GM19455 (cell line): ENCODE measurements at regions not wholly inside any gene's neighbourhood (a gene's known extent, or its start where the extent isn't known, plus 50 kb on each side); places are given as distances from the start of the nearest gene placed in this dataset.
A peak's percentile ranks its signal among the peaks of the same experiment; 100 is the strongest.

Experiments used
- ATAC-seq: cut with Tn5 transposase; IDR thresholded peaks from one replicate; pipeline ENCODE4 v1.9.1; 2021; ENCODE audit not compliant: unreplicated experiment

DNA sequence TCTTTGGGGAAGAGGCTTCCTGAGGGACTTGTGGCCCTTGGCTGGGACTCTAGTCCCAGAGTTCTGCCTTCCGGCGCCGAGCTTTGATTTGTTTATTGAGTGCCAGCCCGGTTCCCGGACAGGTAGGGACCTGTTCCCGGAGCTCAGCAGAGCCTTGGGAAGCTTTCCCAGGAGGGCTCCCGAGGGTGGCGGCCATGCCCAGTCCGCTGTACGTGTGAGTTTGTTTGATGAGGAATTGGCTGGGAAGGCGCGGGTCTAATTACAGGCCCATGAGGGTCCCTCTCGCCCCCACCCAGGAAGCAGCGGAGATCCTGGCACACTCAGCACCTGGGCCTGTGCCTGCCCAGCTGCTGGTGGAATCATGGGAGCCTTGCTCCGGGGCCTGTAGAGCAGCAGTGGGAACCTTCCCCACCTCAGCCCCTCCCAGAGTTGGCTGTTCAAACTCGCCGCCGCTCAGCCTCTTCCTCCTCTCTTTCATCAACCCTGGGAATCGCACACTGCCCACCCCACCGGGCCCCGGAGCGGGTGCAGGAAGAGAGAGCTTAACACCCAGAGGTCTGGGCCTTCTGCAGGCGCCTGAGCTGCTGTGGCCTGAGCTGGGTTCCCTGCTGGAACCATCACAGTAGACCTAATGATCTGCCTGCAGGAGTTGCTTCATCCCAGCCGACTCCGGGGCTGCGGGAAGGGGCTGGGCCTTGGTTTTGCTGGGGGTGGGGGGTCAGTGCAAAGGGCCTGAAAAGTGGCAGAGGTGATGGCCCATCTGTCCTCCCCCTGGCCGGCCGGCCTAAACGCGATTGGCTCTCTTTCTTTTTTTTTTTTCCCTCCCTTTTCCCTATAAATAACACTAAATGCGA is 313.7 kb downstream of the SEC14L1 start:
- no peak for ATAC-seq

DNA sequence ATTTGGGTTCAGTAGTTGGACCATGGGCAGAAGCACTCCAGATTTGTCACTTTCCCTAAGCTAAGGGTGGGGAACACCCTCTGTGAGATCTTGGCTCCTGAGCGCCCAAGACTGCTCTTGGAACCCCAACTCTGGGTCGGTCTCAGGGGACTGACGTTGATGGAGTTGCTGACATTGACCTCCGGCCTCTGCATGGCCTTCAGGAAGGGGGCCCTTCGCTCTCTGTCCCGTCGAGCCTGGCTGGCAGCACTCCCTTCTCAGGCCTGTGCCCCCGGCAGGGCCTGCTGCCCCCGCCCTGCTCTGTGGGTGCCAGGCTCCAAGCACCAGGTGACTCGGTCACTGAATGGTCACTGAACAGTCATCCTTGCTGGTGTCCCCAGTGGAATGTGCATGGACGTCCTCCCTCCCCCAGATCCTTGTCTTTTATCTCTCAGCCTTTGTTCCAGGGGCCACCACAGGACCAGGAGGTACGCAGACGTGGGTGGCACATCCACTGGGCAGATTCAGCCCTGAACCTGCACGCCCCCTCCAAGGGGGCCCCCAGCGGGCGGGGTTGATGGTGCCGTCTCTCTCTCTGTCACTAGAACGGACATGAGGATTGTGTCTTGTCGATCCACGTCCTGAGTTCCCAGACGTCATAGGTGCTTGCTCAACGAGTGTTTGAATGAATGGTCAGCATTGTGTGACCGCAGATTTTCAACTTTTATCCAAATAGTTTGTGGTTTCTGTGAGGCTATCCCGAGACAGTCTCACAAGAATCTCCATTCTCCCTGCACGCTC is 314.5 kb downstream of the SEC14L1 start:
- ATAC-seq, result no peak

DNA sequence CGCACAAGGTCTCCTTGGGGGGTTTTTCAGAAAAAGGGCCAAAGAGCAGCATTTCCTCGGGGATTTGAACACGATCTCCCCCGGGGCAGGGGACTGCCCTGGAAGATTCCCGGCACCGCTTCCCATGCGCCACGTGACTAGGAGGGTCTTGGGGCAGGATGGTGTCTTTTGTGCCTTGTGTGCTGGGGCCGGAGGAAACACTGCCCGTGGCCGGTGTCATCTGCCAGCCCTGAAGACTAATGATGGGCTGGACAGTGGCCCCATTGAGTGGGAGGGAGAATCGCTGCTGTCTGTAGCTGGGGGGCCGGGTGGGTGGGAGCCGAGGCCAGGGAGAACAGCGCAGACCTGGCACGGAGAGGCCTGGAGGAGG is 315.1 kb downstream of the SEC14L1 start:
- no peak for ATAC-seq

DNA sequence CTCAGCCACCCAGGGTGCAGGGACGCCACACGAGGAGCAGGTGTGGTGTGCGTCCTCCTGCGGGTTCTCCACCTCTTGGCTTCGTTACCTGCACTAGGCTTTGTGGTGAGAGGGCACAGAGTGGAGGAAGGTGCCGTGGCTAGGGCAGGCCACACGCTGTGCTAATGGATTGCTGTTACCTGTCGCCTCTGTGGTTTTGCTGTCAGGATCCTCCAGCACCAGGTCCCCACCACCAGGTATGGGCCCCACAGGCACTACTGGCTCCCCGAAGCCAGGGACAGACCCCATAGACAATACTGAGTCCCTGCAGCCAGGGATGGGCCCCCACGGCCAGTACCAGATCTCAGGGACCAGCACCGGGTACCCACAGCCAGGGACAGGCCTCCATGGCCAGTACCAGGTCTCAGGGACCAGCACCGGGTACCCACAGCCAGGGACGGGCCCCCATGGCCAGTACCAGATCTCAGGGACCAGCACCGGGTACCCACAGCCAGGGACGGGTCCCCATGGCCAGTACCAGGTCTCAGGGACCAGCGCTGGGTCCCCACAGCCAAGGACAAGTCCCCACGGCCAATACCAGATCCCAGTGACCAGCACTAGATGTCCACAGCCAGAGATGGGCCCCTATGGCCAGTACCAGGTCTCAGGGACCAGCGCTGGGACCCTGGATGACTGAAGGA is 315.6 kb downstream of the SEC14L1 start:
- ATAC-seq, result no peak

DNA sequence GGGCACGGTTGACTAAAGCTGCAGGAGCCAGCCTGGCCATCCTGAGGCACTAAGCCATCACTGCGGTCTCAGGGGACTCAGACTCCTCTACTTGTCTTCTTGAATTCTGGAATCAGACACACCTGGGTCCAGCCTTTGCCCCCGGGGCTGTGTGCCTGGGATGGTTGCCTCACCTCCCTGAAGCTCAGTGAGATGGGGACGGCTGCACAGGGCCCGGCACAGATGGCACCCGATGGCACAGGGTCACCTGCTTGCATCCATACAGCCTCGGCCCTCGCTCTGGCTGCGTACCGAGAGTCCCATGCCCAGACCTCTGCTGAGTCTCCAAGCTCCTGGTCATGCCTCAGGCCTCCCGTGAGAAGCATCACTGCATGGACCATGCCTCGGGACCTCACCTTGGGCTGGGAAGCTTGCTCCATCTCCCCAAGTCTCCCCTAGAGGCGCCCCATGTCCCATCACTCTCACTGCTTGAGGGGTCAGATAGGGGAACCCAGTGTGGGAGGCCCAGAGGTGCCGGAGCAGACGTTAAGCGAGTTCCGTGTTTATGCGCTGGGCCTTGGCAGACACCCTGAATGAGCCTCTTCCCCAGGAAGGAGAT is 316.3 kb downstream of the SEC14L1 start:
- no peak for ATAC-seq

DNA sequence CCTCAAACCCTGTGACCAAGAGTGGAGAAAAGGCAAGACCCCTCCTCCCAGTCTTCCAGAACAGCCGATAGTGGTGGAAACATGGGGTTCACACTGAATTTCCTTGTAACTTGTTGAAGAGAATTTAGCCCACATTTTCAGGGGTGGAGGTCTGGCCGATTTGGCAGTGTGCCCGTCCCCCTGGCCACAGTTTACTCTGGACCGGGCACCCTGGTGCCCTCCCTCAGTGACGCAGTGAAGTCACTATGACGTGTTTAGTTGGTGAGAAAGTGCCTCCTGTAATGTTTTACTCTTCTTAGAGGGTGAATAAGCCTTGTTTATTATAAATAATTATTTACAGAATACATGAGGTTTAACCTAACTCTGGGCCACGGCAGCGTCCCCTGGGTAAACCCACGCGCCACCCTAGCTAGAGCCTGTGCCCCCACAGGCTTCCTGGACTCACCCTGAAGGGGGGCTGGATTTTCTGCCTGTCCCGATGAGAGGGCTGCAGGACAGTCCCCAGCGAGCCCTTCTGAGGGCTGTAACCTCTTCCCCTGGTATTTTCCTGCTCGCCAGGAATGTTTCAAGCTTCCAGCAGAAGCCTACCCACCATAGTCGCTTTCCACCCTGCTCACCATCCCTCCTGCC is 316.9 kb downstream of the SEC14L1 start:
- ATAC-seq, result no peak

DNA sequence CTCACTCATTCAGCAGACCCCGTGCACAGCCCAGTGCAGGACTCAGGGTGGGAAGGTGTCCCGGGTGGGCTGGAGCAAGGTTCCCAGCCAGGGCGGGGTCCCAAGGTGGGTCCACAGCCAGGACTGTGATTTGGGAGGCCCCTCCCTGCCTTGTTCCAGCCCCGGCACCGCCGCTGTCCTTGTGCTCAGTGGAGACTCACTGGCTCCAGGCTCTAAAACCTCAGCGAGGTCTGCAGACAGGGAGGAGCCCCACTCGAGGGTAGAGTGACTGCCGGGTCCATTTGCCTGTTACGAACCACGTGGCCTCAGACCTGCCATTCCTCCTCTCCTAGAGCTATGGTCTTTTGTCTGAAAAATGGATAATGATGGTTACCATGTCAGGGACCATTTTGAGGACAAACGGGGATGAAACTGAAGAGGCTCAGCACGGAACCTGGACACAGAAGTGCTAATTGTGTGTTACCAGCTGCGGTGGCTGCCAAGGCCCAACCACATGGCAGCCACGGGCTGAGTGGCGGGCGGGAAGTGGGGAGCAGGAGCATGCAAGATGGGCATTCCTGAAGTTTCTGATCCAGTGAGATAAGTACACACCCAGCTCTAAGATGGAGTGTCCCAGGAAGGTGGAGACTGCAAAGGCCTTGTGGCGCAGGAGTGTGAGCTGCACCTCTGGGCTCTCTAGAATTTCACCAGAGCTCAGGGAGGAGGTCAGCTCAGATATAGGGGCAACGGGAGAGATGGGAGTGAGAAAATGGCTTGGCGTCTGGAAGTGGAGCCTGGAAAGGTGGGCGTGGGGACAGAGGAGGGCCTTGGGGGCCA is 317.6 kb downstream of the SEC14L1 start:
- ATAC-seq, result no peak

DNA sequence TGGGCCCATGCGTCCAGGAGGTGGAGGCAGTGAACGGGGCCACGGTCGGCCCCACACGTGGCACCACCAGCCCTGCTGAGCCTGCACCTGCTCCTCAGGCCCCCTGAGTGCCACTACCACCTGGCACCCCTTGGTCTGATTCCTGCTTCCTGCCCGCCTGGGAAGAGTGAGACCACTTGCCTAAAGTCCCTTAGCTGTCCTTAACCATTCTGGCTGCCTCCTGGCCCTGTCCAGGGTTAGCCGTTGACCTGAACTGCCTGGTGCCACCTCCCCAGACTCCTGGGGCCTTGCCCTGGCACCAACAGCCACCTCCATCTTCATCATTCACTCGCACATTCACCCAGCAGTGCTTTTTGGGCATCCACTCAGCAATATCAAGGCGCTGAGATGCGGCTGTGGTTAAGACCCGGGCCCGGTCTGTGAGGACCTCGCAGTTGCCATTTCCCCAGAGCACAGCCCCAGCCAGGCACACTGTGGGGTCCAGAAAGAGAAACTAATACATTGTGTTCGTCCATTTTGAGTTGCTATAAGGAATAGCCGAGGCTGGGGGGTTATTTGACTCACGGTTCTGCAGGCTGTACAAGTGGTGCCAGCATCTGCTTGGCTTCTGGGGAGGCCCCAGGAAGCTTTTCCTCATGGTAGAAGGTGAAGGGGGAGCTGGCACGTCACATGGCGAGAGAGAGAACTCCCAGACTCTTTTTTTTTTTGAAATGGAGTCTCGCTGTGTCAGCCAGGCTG is 318.4 kb downstream of the SEC14L1 start:
- ATAC-seq, result no peak

DNA sequence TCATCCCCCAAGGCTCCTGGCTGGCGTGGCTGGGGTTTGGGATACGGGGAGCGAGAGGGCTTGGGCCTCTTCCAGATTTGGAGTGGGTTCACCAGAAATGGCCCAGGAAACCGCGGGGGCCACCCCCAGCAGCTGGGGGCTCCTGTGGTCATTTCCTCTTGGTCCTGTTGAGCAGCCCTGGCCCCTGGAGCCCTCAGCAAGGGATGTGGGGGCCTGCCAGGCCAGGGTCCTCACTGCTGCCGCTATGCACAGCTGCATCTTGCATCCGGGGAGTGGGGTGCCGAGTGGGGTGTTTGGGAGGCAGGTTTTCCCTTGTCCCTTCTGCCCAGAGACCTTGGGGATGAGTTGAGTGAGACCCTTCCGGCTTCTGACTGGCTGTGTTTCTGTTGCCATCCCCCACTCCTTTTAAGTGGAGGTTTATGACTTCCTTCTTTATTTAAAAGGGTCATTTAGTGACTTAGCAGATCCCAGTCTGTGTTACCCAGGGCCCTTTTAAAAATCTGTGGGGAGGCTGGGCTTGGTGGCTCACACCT is 319.8 kb downstream of the SEC14L1 start:
- ATAC-seq, result no peak

DNA sequence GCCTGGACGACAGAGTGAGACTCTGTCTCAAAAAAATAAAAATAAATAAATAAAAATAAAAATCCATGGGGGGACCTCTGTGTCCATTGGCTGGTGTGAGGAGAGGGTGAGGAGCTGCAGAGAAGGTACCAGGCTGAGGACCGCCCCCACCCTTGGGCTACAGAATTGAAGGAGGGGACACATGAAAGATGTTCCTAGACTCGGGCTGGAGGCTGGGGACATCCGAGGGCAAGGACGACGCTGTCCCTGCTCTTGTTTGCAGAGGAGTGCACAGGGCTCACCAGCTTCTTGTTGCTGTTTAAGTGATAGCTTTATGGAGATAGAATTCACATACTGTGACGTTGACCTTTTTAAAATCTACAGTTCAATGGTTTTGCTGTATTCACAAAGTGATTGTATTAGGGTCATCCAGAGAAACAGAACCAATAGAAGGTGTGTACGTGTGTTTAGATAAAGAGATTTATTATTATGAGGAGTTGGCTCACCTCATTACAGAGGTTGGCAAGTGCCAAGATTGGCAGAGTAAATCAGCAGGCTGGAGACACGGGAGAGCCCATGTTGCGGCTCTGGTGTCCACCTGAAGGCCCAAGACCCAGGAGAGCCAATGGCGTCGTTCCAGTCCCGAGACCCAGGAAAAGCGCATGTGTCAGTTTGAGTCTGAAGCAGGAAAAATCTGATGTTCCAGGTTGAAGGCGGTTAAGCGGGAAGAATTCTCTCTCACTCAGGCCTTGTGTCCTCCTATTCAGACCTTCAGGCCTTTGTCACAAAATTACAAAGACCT is 320.7 kb downstream of the SEC14L1 start:
- ATAC-seq, result no peak

DNA sequence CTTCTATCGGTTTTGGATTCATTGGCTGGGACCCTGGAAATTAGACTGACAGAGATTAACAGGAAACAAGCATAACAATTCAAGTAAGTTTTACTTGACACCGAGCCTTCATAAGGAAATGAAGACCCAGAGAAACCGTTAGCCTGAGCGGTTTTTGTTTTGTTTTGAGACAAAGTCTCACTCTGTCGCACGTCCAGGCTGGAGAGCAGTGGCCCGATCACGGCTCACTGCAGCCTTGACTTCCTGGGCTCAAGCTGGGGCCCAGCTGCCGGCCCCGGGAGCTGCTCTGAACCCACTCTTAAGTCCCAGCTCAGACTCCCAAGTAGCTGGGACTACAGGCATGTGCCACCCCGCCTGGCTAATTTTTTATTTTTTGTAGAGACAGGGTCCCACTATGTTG is 321.3 kb downstream of the SEC14L1 start:
- ATAC-seq, result no peak

DNA sequence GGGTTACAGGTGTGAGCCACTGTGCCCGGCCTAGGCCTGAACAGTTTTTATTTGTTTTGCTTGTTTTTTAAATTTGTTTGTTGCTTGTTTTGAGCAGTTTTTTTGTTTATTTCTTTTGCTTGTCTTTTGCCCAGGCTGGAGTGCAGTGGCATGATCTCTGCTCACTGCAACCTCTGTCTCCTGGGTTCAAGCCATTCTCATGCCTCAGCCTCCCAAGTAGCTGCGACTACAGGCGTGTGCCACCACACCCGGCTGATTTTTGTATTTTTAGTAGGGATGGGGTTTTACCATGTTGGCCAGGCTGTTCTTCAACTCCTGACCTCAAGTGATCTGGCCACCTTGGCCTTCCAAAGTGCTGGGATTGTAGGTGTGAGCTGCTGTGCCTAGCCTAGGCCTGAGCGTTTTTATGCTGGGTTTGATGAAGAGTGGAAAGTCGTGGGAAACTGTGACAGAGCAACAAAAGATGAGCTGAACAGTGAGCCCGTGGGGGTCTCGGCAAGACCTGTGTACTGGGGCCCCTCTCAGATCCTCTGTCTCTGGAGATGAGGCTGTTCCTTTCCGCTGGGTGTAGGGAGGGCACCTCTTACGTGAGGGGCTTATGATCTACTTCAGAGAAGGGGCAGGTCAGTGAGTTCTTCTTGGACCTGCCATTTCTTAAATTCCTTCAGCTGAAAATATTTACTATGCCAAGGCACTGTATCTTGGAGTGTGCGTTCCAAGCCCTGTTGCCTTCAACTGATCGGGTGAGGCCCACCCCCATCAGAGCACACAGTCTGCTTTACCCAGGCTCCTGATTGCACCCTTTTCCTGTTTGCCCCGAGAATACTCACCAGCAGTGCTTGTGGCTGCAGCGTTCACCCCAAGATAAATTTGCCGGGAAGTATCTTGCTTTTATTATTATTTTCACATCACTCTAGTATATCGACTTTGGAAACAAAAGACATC is 322.1 kb downstream of the SEC14L1 start:
- ATAC-seq, result no peak

DNA sequence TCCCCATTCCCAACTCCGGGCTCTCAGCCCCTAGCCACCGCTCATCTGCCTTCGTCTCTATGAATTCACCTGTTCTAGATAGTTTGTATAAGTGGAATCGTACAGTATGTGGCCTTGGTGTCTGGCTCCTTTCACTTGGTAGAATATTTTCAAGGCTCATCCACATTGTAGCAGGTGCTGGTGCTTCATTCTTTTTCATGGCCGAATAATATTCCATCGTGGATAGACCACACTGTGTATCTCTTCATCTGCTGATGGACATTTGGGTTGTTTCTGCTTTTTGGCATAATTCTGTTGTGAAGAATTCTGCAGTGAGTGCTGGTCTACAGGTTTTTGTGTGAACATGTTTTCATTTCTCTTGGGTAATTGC is 324.2 kb downstream of the SEC14L1 start:
- no peak for ATAC-seq

DNA sequence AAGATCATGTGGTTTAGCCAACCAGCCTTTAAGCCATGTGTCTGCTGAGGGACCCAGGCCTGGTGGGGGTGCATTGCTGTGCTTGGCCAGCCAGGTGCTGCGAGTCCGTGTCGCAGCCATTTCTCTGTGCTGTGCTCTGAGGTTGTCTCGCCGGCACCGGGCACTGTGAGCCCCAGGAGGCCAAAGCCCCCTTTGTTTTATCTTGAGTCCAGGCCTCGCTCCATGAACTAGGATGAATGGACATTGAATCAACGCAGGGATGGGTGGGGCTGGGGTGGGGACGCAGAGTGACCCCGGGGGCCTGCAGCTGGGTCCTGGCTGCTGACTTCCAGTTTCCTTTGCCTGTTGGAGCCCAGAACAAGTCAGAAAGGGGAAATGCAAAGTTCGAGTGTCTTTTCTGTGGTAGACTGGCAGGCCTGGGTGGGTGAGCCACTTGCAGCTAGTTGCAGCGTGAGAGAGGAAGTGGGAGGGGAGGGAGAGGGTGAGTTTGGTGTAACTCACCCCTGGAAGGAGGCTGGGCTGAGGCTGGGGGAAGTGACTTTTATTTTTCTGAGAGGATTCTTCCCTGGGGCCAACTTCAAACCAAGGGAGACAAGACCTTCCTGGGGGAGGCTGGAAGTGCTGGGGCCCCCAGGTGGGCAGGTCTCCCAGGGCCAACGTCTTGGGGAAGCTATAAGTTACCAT is 324.7 kb downstream of the SEC14L1 start:
- ATAC-seq, result peak; percentile 38

DNA sequence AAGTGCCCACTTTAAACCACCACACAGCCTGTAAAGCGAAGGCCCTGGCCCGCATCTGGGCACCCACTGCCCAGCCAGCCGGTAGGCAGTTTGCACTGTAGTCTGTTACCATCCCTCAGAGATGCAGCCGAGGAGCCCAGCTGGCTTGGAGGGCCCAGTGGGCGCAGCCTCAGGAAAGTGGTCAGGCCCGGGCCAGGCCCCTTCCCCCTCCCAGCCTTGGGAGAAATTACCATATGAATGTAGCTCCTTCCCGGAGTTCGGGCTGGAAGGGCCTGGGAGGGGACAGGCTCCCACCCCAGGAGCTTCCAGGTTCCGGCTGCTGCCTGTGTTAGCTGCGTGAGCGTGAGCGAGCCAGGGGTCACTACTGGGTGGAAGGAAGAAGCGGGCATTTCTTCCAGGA is 325.4 kb downstream of the SEC14L1 start:
- no peak for ATAC-seq

DNA sequence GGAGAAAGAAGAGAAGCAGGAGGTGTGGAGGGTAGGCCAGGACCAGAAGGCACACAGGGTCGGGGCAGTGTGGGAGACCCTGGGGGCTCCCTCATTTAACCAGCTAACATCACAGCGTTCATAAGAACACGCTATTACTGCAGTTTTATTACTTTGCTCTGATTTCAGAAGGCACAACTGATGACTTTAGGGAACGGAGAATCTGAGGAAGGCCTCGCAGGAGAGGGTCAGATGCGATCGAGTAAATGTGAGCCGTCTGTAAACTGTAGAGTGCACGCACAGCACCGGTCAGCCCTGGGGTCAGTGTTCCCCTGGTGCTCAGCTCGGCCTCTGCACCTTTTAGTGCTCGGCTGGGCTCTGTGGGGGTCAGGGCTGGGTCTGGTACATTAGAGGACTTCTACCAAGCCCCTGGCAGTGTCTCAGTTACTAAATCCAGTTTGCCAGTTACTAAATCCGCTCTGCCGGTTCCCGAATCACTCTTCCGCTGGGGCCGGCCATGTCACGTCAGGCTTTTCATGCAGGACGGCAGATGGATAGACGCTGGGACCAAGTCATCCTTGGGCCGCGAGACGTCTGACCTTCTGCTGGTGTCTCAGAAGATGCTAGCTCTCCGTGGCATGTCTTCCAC is 325.9 kb downstream of the SEC14L1 start:
- no peak for ATAC-seq
